Lung (tissue), 11 donors: ENCODE measurements at regions not wholly inside any gene's neighbourhood (a gene's known extent, or its start where the extent isn't known, plus 50 kb on each side); places are given as distances from the start of the nearest gene placed in this dataset.
"Not testable (repeated sequence)": the region's sequence is repeated elsewhere in the genome, so short reads cannot be mapped to it uniquely, and the experiment has no call there.

ENCODE experiments used
- ATAC-seq: fragments of 200-7000 bp; cut with Tn5 transposase; one replicate; pipeline ENCODE4 v1.9.1; 2020; ENCODE audit warnings: moderate number of reproducible peaks; ENCODE audit not compliant: insufficient read depth, low FRiP score
- DNase-seq, 3 donors: peaks; one replicate each; pipeline ENCODE4 v3.0.0-alpha.2; 2013 to 2017
- H3K27ac ChIP-seq, 2 donors: one replicate each; pipeline ENCODE4 v1.5.1; 2013; ENCODE audit warnings: mild to moderate bottlenecking in 2 of 2, moderate library complexity in 2 of 2, control low read depth in 1 of 2, inconsistent platforms in 1 of 2, low read depth in 1 of 2, low read length in 1 of 2
- H3K27me3 ChIP-seq, 3 donors: one replicate each; pipeline ENCODE4 v1.5.1; 2013; ENCODE audit warnings: low read length in 2 of 3; ENCODE audit not compliant: control insufficient read depth in 3 of 3, insufficient read depth in 3 of 3
- H3K36me3 ChIP-seq, 4 donors: one replicate each; pipeline ENCODE4 v1.5.1; 2013; ENCODE audit warnings: low read length in 4 of 4, mild to moderate bottlenecking in 1 of 4, moderate library complexity in 1 of 4; ENCODE audit not compliant: control insufficient read depth in 4 of 4, insufficient read depth in 4 of 4
- H3K4me1 ChIP-seq, 5 donors: one replicate each; pipeline ENCODE4 v1.5.1; 2013; ENCODE audit warnings: low read length in 5 of 5, mild to moderate bottlenecking in 2 of 5, moderate library complexity in 1 of 5; ENCODE audit not compliant: control insufficient read depth in 5 of 5, insufficient read depth in 5 of 5
- H3K4me3 ChIP-seq: one replicate; pipeline ENCODE4 v1.5.1; 2013; ENCODE audit warnings: mild to moderate bottlenecking, control low read depth, moderate library complexity
- H3K9ac ChIP-seq, 2 donors: one replicate each; pipeline ENCODE4 v1.5.1; 2013; ENCODE audit warnings: low read length in 2 of 2, control low read depth in 1 of 2; ENCODE audit not compliant: insufficient read depth in 1 of 2
- H3K9me3 ChIP-seq, 4 donors: one replicate each; pipeline ENCODE4 v1.5.1; 2013; ENCODE audit warnings: low read length in 3 of 4, mild to moderate bottlenecking in 1 of 4, moderate library complexity in 1 of 4; ENCODE audit not compliant: control insufficient read depth in 4 of 4, insufficient read depth in 3 of 4
- WGBS, 2 donors: extraction: QIAGEN DNeasy Blood & Tissue Kit; methylation state at CpG; one replicate each; pipeline ENCODE4 v1.1.7; 2013; 5-methylcytosine and 5-hydroxymethylcytosine counted together
- TF ChIP-seq, protein P1 (sequence below): IDR thresholded peaks from 2 replicates; pipeline ENCODE4 v1.5.1; 2012; ENCODE audit warnings: mild to moderate bottlenecking; ENCODE audit errors: control extremely low read depth, extremely low read depth
- donor health status: control.
- donor health status: control.
- donor health status: Bipolar disorder and iron deficiency.
- donor health status: healthy.
- donor health status: DM: yes; HTN: yes; CAD: no.

DNA sequence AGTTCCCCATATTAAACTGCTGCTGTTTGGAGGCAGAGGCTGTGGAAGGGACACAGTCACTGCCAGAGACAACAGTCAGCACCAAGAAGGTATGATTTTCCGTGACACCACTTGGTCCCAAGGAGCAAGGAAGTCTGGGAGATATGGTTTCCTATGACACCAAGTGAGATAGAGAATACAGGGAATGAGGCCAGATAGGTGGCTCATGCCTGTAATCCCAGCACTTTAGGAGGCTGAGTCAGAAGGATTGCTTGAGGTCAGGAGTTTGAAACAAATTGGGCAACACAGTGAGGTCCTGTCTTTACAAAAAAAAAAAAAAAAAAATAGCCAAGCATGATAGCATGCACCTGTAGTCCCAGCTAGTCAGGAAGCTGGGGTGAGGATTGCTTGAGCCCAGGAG is 90.8 kb downstream of the ABCC12 start:
- no peak overlapping the region for H3K9ac ChIP-seq
- ATAC-seq (no peak), DNase-seq (no peak)
- TF ChIP-seq, protein P1, sequence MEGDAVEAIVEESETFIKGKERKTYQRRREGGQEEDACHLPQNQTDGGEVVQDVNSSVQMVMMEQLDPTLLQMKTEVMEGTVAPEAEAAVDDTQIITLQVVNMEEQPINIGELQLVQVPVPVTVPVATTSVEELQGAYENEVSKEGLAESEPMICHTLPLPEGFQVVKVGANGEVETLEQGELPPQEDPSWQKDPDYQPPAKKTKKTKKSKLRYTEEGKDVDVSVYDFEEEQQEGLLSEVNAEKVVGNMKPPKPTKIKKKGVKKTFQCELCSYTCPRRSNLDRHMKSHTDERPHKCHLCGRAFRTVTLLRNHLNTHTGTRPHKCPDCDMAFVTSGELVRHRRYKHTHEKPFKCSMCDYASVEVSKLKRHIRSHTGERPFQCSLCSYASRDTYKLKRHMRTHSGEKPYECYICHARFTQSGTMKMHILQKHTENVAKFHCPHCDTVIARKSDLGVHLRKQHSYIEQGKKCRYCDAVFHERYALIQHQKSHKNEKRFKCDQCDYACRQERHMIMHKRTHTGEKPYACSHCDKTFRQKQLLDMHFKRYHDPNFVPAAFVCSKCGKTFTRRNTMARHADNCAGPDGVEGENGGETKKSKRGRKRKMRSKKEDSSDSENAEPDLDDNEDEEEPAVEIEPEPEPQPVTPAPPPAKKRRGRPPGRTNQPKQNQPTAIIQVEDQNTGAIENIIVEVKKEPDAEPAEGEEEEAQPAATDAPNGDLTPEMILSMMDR: no peak
- H3K27me3 ChIP-seq: no peaks in the 10 kb centered on the region
- H3K4me1 ChIP-seq: no peaks in the 10 kb centered on the region
- no peaks in the 10 kb centered on the region for H3K36me3 ChIP-seq
- H3K27ac ChIP-seq: no peak overlapping the region
- 85 to 89% methylated on average over 1 of the region's 1 CpG for WGBS, 2 donors
- no peak overlapping the region for H3K4me3 ChIP-seq
- no peaks in the 10 kb centered on the region for H3K9me3 ChIP-seq

GRCh38 chr16:48062681-48063080 is 93.1 kb downstream of the ABCC12 start:
- H3K27ac ChIP-seq: no peak overlapping the region
- DNase-seq (no peak), ATAC-seq (no peak)
- H3K4me1 ChIP-seq: peaks cover 0 to 2% (median 0%) of the 10 kb centered on the region in 5 donors
- TF ChIP-seq, protein P1: no peak
- no peaks in the 10 kb centered on the region for H3K9me3 ChIP-seq
- H3K4me3 ChIP-seq: no peak overlapping the region
- H3K36me3 ChIP-seq: no peaks in the 10 kb centered on the region
- no peaks in the 10 kb centered on the region for H3K27me3 ChIP-seq
- no peak overlapping the region for H3K9ac ChIP-seq

DNA sequence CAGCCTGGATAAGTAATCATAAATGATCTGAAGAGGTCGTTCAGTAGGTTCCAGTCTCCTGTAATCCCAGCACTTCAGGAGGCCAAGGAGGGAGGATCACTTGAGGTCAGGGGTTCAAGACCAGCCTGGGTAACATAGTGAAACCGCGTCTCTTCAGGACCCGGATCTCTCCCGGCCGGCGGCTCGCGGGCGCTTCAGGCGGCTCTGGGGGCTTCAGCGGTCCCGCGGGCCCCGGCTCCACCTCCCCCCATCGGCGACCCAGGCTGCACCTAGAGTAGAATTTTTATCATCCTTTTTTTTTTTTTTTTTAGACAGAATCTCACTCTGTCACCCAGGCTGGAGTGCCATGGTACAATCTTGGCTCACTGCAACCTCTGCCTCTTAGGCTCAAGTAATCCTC is 95.9 kb downstream of the ABCC12 start:
- ATAC-seq (no peak), DNase-seq (no peak)
- no peaks in the 10 kb centered on the region for H3K27me3 ChIP-seq
- no peak overlapping the region for H3K4me3 ChIP-seq
- WGBS, 2 donors: 95 to 97% methylated on average over 17 of the region's 17 CpGs
- H3K27ac ChIP-seq: no peak overlapping the region
- no peaks in the 10 kb centered on the region for H3K36me3 ChIP-seq
- TF ChIP-seq, protein P1: no peak
- H3K9ac ChIP-seq: no peak overlapping the region
- peaks cover 0 to 6% (median 0%) of the 10 kb centered on the region in 5 donors for H3K4me1 ChIP-seq
- H3K9me3 ChIP-seq: no peaks in the 10 kb centered on the region

- ATAC-seq, H3K4me3 ChIP-seq, H3K9ac ChIP-seq, H3K27ac ChIP-seq, H3K36me3 ChIP-seq, H3K27me3 ChIP-seq, DNase-seq, H3K9me3 ChIP-seq: not testable (repeated sequence)
- H3K4me1 ChIP-seq: peaks cover 0 to 12% (median 0%) of the 10 kb centered on the region in 5 donors
- 96% methylated on average over 20 to 25 of the region's 25 CpGs for WGBS, 2 donors
Measured at GRCh38 chr16:48059190-48059589, 96.6 kb downstream of the ABCC12 start.
